H9 (cell line): ENCODE measurements at regions not wholly inside any gene's neighbourhood (a gene's known extent, or its start where the extent isn't known, plus 50 kb on each side); places are given as distances from the start of the nearest gene placed in this dataset.

ENCODE experiments used
- DNase-seq: peaks from one replicate; pipeline ENCODE4 v3.0.0-alpha.2; 2017
- H2AFZ ChIP-seq: one replicate; pipeline ENCODE4 v1.6.1; 2013; ENCODE audit warnings: mild to moderate bottlenecking, low read length, control low read depth, moderate library complexity
- H2AK5ac ChIP-seq: 2 replicates; pipeline ENCODE4 v1.6.1; 2013; ENCODE audit warnings: low read length, control low read depth, mixed read lengths; ENCODE audit not compliant: insufficient read length
- H2BK120ac ChIP-seq: one replicate; pipeline ENCODE4 v1.6.1; 2013; ENCODE audit warnings: low read depth, mild to moderate bottlenecking, low read length, control low read depth, inconsistent platforms; ENCODE audit not compliant: poor library complexity, severe bottlenecking
- H2BK12ac ChIP-seq: 2 replicates; pipeline ENCODE4 v1.6.1; 2013; ENCODE audit warnings: low read length, control low read depth, mixed read lengths, low read depth; ENCODE audit not compliant: insufficient read length
- H2BK15ac ChIP-seq: 2 replicates; pipeline ENCODE4 v1.6.1; 2013; ENCODE audit warnings: low read depth, low read length, control low read depth
- H2BK20ac ChIP-seq: one replicate; pipeline ENCODE4 v1.6.1; 2013; ENCODE audit warnings: low read depth, mild to moderate bottlenecking, low read length, control low read depth, inconsistent platforms; ENCODE audit not compliant: poor library complexity, severe bottlenecking
- H2BK5ac ChIP-seq: 2 replicates; pipeline ENCODE4 v1.6.1; 2013; ENCODE audit warnings: low read length, control low read depth, mixed read lengths; ENCODE audit not compliant: insufficient read length
- H3K14ac ChIP-seq: 2 replicates; pipeline ENCODE4 v1.6.1; 2013; ENCODE audit warnings: low read length, control low read depth; ENCODE audit not compliant: insufficient read depth
- H3K18ac ChIP-seq: 2 replicates; pipeline ENCODE4 v1.6.1; 2013; ENCODE audit warnings: low read depth, mild to moderate bottlenecking, mixed read lengths, low read length, control low read depth; ENCODE audit not compliant: insufficient read length
- H3K23ac ChIP-seq: 2 replicates; pipeline ENCODE4 v1.6.1; 2013; ENCODE audit warnings: low read length, control low read depth, mixed read lengths, low read depth; ENCODE audit not compliant: insufficient read length
- H3K23me2 ChIP-seq: 2 replicates; pipeline ENCODE4 v1.6.1; 2013; ENCODE audit warnings: low read depth, mild to moderate bottlenecking, mixed read lengths, low read length, control low read depth; ENCODE audit not compliant: insufficient read length, poor library complexity, severe bottlenecking
- H3K27ac ChIP-seq: 2 replicates; pipeline ENCODE4 v1.5.1; 2013; ENCODE audit warnings: low read length, control low read depth, mixed read lengths, low read depth; ENCODE audit not compliant: insufficient read length
- H3K27me3 ChIP-seq: 2 replicates; pipeline ENCODE4 v1.6.1; 2013; ENCODE audit warnings: low read length, control low read depth, inconsistent platforms; ENCODE audit not compliant: insufficient read depth
- H3K4ac ChIP-seq: 2 replicates; pipeline ENCODE4 v1.6.1; 2013; ENCODE audit warnings: low read depth, mild to moderate bottlenecking, control low read depth, inconsistent platforms, low read length, moderate library complexity
- H3K4me1 ChIP-seq: 2 replicates; pipeline ENCODE4 v1.6.1; 2013; ENCODE audit warnings: low read length, control low read depth, inconsistent platforms; ENCODE audit not compliant: insufficient read depth
- H3K4me2 ChIP-seq: 2 replicates; pipeline ENCODE4 v1.6.1; 2013; ENCODE audit warnings: low read length, control low read depth, mixed read lengths; ENCODE audit not compliant: insufficient read length, insufficient read depth
- H3K56ac ChIP-seq: 2 replicates; pipeline ENCODE4 v1.6.1; 2013; ENCODE audit warnings: low read depth, mild to moderate bottlenecking, mixed read lengths, low read length, control low read depth; ENCODE audit not compliant: insufficient read length
- H3K79me1 ChIP-seq: 2 replicates; pipeline ENCODE4 v1.6.1; 2013; ENCODE audit warnings: low read depth, mild to moderate bottlenecking, moderate library complexity, low read length, control low read depth, inconsistent platforms; ENCODE audit not compliant: insufficient read depth, poor library complexity, severe bottlenecking
- H3K79me2 ChIP-seq: 2 replicates; pipeline ENCODE4 v1.6.1; 2013; ENCODE audit warnings: low read length, control low read depth, inconsistent platforms; ENCODE audit not compliant: insufficient read depth
- H3K9ac ChIP-seq: 2 replicates; pipeline ENCODE4 v1.6.1; 2013; ENCODE audit warnings: low read length, control low read depth, mixed read lengths; ENCODE audit not compliant: insufficient read length; ENCODE audit errors: extremely low read depth
- H3K9me3 ChIP-seq: one replicate; pipeline ENCODE4 v1.6.1; 2013; ENCODE audit warnings: low read depth, low read length, inconsistent platforms; ENCODE audit not compliant: control insufficient read depth
- H3T11ph ChIP-seq: one replicate; pipeline ENCODE4 v1.6.1; 2013; ENCODE audit warnings: mild to moderate bottlenecking, low read length, control low read depth, inconsistent platforms
- H4K20me1 ChIP-seq: one replicate; pipeline ENCODE4 v1.6.1; 2013; ENCODE audit not compliant: control insufficient read depth, insufficient read length, insufficient read depth
- H4K5ac ChIP-seq: 2 replicates; pipeline ENCODE4 v1.6.1; 2013; ENCODE audit warnings: low read depth, mild to moderate bottlenecking, mixed read lengths, low read length, control low read depth; ENCODE audit not compliant: insufficient read length
- H4K8ac ChIP-seq: replicated peaks from 2 replicates; pipeline ENCODE4 v1.6.1; 2013; ENCODE audit warnings: low read length, control low read depth, mixed read lengths, low read depth; ENCODE audit not compliant: insufficient read length
- H4K91ac ChIP-seq: 2 replicates; pipeline ENCODE4 v1.6.1; 2013; ENCODE audit warnings: low read depth, mild to moderate bottlenecking, moderate library complexity, mixed read lengths, low read length, control low read depth; ENCODE audit not compliant: insufficient read length
- H3K27ac Mint-ChIP-seq, 3 experiments: 2 replicates in 2 of 3; 3 replicates in 1 of 3; pipeline ENCODE4 v1.8.0; 2020 to 2021; ENCODE audit warnings: mixed read lengths in 3 of 3, mild to moderate bottlenecking in 1 of 3, moderate library complexity in 1 of 3
- H3K27me3 Mint-ChIP-seq: 2 replicates; pipeline ENCODE4 v1.8.0; 2021; ENCODE audit warnings: low read depth, mild to moderate bottlenecking, moderate library complexity, mixed read lengths
- H3K36me3 Mint-ChIP-seq, 3 experiments: 2 replicates in 2 of 3; 3 replicates in 1 of 3; pipeline ENCODE4 v1.8.0; 2020 to 2021; ENCODE audit warnings: low read depth in 3 of 3, mixed read lengths in 3 of 3; ENCODE audit not compliant: insufficient read depth in 1 of 3
- H3K4me1 Mint-ChIP-seq, 2 experiments: 2 replicates each; pipeline ENCODE4 v1.8.0; 2020; ENCODE audit warnings: mixed read lengths in 2 of 2
- H3K4me3 Mint-ChIP-seq, 2 experiments: 2 replicates in 1 of 2; 3 replicates in 1 of 2; pipeline ENCODE4 v1.8.0; 2020 to 2021; ENCODE audit warnings: mild to moderate bottlenecking in 2 of 2, mixed read lengths in 2 of 2, moderate library complexity in 1 of 2
- H3K9me3 Mint-ChIP-seq, 2 experiments: 2 replicates in 1 of 2; 3 replicates in 1 of 2; pipeline ENCODE4 v1.8.0; 2020; ENCODE audit warnings: mild to moderate bottlenecking in 2 of 2, mixed read lengths in 2 of 2, moderate library complexity in 1 of 2
- WGBS: extraction: QIAGEN DNeasy Blood & Tissue Kit; methylation state at CpG from one replicate; pipeline ENCODE4 v1.1.7; 2013; ENCODE audit warnings: missing lambda C conversion rate, low lambda C conversion rate, mixed read lengths; ENCODE audit not compliant: insufficient read length; ENCODE audit errors: extremely low coverage; 5-methylcytosine and 5-hydroxymethylcytosine counted together
- TF ChIP-seq, protein P1 (sequence below): fragments of 200-600 bp; sonication (generic); conservative IDR thresholded peaks from 3 replicates; pipeline ENCODE4 v1.8.0; 2021; ENCODE audit warnings: antibody characterized with exemption, mild to moderate bottlenecking

DNA sequence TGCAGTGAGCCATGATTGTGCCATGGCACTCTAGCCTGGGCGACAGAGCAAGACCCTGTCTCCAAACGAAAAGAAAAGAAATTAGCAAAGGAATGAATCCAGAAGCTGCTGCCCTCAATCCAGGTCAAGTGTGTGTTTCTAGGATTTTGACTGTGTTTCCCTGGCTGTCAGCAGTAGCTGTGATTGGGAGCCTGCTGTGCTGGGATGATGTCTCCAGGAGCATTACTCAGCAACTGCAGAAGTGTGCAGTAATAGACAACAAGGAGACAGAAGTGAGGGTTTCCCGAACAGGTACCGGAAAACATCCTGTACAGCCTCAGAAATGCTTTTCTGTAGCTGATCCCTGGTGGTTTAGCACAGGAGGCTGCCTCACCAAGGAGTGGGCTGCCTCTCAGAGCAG, 492.5 kb downstream of the FUT8 start:
- no CpG with 5 or more reads among the region's 4 CpGs for WGBS
- no peak overlapping the region for H2AFZ ChIP-seq
- TF ChIP-seq, protein P1, sequence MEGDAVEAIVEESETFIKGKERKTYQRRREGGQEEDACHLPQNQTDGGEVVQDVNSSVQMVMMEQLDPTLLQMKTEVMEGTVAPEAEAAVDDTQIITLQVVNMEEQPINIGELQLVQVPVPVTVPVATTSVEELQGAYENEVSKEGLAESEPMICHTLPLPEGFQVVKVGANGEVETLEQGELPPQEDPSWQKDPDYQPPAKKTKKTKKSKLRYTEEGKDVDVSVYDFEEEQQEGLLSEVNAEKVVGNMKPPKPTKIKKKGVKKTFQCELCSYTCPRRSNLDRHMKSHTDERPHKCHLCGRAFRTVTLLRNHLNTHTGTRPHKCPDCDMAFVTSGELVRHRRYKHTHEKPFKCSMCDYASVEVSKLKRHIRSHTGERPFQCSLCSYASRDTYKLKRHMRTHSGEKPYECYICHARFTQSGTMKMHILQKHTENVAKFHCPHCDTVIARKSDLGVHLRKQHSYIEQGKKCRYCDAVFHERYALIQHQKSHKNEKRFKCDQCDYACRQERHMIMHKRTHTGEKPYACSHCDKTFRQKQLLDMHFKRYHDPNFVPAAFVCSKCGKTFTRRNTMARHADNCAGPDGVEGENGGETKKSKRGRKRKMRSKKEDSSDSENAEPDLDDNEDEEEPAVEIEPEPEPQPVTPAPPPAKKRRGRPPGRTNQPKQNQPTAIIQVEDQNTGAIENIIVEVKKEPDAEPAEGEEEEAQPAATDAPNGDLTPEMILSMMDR, result no peak

More for the DNA sequence above, 492.5 kb downstream of the FUT8 start:
- Mint-ChIP-seq H3K9me3 (peaks cover 12 to 21% of the 10 kb centered on the region in 2 experiments), H3K4me3 (no peak overlapping the region), H3K27ac (no peak overlapping the region), H3K27me3 (peaks cover 4% of the 10 kb centered on the region; the same call in 1 of the 2 replicates), H3K36me3 (peaks cover 7 to 16% (median 14%) of the 10 kb centered on the region in 3 experiments), H3K4me1 (peaks cover 0 to 4% of the 10 kb centered on the region in 2 experiments; a peak in 1 of 4 replicates)
- H2BK15ac ChIP-seq, result no peak overlapping the region
- no peak overlapping the region for H3K18ac ChIP-seq
- no peak overlapping the region for H3K27ac ChIP-seq
- no peak overlapping the region for H3T11ph ChIP-seq
- H4K8ac ChIP-seq, result no peak overlapping the region
- no peaks in the 10 kb centered on the region for H3K23me2 ChIP-seq
- H2BK12ac ChIP-seq, result no peak overlapping the region
- no peaks in the 10 kb centered on the region for H3K27me3 ChIP-seq
- no peaks in the 10 kb centered on the region for H3K79me1 ChIP-seq
- no peaks in the 10 kb centered on the region for H3K79me2 ChIP-seq
- H2BK120ac ChIP-seq, result no peak overlapping the region
- no peak overlapping the region for H2AK5ac ChIP-seq
- H2BK5ac ChIP-seq, result no peak overlapping the region
- DNase-seq, result no peak
- no peak overlapping the region for H4K91ac ChIP-seq
- H3K4me2 ChIP-seq, result no peak overlapping the region
- H3K4me1 ChIP-seq, result no peaks in the 10 kb centered on the region; the same call in 1 of the 2 replicates
- H3K9me3 ChIP-seq, result peaks cover 17% of the 10 kb centered on the region
- H3K9ac ChIP-seq, result no peak overlapping the region
- no peak overlapping the region for H3K23ac ChIP-seq
- H3K56ac ChIP-seq, result no peak overlapping the region
- no peak overlapping the region for H3K4ac ChIP-seq
- no peak overlapping the region for H2BK20ac ChIP-seq
- no peaks in the 10 kb centered on the region for H4K20me1 ChIP-seq
- no peak overlapping the region for H3K14ac ChIP-seq
- no peak overlapping the region for H4K5ac ChIP-seq
